ENCODE measurements at regions not wholly inside any gene's neighbourhood (a gene's known extent, or its start where the extent isn't known, plus 50 kb on each side); places are given as distances from the start of the nearest gene placed in this dataset.
"Not testable (repeated sequence)": the region's sequence is repeated elsewhere in the genome, so short reads cannot be mapped to it uniquely, and the experiment has no call there.

DNA sequence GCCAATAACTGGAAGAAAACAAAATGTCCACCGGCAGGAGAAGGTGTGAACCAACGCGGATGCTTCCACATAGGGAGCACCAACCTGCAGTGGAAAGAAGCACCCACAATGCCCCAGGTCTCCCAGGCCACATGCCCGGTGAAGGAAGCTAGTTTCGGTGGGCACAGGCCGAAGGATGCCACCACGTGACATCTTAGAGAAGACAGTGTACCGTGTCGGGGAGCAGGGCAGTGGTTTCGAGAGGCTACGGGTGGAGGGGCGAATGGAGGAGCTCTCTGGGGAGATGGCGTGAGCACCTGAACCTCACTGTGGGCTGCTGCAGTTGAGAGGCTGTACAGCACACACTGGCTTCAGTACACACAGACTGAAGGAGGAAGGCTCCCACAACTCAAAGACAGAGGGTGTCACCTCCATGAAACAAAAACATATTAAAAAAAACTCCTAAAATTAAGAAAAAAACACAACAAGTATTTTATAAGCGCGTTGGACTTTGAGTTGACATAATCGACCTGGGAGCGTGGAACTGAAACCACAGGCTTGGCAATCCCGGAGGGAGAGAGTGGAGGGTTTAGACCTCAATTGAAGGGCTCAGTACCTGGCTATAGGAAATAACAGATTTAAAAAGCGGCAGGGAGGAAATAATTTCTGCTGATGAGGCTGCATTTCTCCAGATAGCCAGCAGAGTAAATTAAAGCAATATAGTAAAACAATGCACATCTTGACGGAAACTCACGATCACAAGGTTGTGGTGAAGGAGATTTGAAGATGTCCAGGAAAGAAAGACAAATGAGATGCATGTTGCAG, 160.1 kb downstream of the RTP5 start:
- DNase-seq (ENCODE audit: low spot score): no peak

DNA sequence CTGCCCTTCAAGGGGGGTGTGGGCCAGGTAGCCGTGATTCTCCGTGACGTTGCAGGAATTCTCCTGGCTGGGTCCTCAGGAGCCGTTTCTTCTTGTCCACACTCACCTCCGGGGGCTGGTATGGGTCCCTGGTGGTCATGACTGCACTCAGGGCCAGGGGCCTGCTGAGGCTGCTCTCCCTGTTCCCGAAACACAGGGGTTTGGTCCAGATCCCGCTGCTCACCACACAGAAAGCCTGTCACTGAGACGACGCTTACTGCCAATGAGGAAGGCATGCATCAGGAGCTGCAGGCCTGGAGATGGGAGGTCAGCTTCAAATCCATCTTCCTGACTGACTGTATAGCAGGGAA, 160.7 kb downstream of the RTP5 start:
- no peak for DNase-seq (ENCODE audit: low spot score)

DNA sequence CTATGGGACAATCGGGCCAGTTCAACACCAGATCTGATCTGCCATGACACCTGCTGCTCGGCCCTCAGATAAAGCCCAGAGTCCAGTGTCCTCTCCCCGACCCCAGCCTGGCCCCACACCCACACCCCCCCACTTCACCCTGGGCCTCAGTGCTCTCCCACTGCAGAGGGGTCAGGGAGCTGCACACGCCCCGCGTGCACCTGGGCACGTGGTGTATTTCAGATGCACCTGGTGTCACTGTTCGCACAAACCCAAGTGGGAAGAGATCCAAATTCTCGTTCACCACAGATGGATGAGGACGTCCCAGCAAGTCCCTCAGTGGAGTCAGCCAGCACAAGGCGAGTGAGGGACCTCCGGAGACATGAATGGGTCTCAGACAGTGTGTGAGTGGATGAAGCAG, 161.3 kb downstream of the RTP5 start:
- DNase-seq (ENCODE audit: low spot score): no peak

DNA sequence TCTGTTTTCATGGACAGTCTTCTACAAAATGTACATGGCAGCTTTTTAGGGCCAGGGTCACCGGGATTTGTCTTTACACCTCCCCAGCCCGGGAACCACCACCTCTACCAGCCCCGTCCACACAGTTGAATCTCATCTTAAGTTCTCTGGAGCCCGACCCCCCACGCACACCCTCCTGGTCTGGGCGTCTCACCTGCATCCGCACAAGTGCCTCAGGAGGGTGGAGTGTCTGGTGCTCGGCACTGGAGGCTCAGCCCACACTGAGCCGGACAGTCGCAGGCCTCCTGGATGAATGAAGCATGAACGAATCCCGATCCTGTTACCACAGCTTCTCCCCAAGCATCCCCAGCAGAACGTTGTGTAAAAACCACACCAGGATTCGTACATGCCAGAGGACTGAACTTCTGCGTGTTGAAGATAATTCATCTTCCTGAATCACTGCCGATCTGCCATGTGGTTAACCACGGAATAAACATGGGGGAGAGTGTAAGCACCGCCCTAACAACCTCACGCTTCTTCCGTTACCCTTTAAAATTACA, 162.0 kb downstream of the RTP5 start:
- DNase-seq (ENCODE audit: low spot score): no peak

DNA sequence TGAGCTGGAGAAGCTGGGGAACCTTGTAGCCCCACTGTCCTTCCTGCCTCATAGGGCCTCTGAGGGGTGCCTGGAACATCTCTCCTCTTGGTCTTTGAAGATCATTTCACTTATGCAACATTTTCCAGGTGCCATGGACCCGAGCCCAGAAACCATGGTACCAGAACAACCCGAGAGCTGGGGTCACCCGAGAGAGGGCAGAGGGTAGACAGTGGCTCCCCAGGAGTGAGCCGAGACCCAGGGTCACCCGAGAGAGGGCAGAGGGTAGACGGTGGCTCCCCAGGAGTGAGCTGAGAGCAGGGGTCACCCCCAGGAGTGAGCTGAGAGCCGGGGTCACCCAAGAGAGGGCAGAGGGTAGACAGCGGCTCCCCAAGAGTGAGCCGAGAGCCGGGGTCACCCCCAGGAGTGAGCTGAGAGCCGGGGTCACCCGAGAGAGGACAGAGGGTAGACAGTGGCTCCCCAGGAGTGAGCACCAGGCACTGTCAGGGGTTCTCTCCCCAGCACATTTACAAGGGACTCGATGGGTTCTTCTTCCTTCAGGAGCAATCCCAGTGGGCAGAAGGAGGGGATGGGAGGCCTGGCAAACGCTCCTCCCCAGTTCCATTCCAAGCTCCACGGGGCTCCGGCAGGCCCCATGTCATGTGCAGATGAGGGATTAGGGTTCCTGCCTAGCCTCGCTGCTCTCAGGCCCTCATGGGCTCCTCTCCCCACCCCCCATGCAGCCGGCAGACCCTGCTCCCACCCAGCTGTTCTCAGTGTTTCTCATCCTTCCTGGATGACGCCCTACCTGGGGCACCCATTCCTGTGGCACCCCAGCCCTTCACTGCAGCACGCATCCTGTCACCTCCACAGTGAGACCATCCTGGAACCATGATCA, 163.5 kb downstream of the RTP5 start:
- no peak for DNase-seq (ENCODE audit: low spot score)

DNA sequence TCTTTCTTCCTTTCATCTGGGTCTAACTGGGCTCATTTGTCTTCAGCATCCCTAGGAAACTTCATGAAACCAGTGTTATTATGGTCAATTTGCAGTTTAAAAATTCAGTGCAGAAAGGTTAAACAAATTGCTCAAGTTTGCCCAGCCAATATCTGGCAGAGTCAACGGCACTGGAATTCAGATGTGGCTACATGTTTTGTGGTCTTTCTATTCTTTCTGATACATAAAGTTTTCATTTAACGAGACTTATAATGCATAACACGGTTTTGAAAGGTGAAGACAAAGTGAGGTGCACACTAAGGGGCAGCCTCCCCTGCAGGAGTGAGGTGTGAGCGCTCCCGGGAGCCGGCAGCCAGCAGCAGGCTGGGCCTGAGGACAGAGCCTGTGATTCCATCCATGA, 164.6 kb downstream of the RTP5 start:
- DNase-seq (ENCODE audit: low spot score): no peak

DNA sequence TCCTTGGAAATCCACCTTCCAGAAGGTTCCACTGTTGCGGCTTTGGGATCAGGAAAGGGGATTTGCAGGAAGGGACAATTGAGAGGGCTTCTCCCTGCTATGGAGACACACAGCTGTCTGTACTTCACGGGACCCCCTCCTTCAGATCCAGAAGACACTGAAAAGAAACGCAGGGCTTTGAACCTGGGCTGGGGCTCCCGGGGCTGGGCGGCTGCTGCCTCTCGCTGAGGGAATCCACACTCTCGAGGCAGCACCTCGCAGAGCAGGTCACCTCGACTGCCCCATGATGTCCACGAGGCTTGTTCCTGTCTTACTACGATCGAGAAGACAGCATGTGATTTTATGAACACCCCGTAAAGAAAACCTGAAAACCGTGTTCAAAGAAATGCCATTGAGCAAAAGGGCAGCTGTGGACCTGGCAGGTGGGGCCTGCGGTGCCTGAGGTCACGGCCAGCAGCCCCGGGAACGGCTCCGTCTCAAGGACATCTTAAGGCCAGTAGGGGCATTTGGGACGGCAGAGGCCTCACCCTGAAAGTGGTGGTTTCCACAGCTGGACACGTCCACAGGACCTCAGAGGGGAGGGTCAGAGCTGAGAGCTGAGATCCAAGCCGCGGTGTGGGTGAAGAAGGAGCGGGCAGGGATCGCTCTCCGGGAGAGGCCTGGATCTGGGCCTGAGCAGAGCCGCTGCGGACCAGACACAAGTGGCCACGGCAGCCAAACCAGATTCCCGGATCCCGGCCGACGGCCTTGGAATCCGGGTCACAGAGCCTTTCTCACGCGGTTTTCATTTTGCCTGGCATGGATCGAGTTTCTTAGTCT, 165.7 kb downstream of the RTP5 start:
- no peak for DNase-seq (ENCODE audit: low spot score)

DNA sequence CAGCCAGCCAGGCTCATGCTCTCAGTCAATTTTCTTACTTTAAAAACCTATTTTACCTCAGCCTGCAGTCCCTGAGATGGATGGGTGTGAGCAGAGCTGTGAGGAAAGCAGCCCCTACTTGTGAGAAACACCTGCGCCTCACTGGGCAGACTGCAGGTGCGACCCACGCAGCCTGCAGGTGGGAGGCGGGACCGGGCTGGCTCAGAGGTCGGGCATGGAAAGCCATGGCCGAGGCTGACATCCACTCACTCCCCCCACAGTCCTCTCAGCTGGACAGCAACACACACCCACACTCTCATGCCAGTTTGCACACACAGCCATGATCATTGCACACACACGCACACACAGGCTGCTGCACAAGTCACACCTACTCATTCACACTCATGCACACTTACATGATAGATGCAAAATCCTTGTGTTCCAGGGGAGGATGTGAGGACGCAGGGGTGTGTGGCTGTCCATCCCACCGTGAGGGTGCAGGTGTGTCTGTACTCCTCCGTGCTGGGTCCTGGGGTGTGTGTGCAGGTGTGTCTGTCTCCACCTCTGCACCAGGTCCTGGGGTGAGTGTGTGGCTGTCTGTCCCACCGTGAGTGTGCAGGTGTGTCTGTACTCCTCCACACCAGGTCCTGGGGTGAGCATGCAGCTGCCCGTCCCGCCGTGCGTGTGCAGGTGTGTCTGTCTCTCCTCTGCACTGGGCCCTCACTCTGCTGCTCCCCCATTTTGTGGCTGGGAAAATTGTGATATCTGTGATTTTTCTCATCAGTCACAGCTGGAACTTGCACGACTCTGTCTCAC, 166.5 kb downstream of the RTP5 start:
- no peak for DNase-seq (ENCODE audit: low spot score)

DNA sequence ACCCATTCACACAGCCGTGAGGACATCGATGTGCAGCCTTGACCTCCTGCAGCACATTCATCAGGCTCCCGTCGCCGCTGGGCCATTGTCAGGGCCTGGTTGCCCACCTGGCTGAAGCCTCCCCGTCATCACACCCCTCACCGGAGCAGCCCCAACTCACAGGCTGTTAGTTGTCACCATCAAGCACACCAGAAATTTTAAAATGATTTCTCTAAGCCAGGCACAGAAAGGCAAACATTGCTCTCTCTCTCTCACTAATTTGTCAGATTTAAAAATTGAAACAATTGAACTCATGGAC, 167.1 kb downstream of the RTP5 start:
- no peak for DNase-seq (ENCODE audit: low spot score)

DNA sequence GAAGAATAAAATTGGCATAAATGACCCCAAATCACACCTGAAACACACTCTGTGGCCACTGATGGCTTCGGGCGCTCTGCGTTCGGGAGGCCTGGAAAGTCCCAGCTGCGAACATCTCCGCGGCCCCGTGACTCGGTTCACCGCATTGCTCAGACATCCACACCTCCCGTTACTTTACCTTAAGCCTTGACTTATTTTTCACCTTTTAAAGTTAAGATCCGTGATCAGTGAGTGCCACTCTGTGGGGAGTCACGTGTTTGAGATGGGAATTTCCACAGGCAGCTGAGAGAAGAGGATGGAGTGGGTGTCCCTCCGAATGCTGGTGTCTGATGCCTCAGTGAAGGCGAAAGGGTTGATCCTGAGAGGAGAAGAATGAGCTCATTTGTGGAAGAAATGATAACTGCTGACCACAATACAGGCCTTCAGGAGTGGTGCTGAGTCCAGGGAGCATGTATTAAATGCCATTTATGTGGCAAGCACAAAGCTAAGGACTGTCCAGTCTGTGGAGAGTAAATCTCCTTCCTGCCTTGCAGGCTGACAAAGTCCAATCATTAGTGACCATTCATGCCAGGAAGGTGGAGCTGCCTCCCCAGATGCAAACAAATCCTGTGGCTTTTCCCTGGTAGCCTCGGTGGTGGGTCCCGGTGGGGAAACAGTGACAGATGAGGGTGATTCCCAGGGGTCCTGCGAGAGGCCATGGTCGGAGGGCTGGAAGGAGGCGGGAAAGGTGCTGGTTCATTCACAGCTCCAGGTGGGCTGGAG, 168.8 kb downstream of the RTP5 start:
- no peak for DNase-seq (ENCODE audit: low spot score)

DNA sequence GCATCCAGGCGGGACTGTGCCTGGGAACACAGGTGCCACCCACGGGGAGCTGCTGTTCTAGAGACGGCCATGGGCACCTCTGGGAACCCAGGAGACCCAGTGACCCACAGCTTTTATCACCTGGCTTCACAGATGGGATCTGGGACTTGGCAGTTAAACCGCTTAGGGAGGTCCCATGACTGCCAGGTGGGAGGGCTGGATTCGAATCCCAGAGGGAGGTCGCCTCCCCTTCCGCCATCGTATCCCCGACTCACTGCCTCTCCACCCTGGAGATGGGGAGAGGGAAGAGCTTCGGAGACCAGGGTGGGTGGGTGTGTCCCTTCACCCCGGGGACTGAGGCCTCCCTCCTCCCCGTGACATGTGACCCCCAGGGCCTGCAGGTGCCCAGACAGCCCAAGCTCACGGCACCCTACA, 169.4 kb downstream of the RTP5 start:
- no peak for DNase-seq (ENCODE audit: low spot score)

DNA sequence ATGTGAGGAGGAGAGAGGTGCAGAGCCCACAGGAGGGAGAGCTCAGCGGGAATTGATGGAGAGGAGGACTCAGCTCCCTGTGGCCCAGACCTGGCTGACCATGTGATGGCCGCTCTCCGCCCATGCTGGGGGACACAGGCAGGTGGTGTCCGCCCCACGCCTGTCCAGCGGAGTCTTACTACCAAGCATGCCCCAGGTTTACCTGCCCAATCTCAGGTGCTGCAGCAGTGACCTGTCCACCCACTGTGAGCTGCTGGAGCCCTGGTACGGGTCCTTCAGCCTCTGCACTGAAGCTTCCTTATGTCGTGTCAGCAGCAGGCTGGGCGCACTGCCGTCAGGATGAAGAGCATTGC, 170.8 kb downstream of the RTP5 start:
- no peak for DNase-seq (ENCODE audit: low spot score)

DNA sequence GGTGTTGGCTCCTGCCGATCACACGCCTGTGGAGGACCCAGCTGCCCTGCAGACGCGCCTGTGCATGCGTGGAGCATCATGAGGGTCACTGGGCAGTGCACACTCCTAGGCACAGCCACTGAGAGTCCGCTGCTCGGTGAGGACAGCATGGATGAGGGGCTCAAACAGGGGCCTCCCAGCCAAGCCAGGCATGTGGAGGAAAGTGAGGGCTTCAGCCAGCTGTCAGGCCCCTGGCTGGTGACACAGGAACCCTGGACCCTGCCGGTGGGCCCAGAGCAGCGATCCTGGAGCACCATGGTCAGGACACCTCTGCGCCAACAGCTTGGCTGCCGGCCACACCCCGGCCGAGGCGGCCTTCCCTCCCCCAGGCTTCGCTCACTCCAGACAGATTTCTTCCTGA, 171.2 kb downstream of the RTP5 start:
- DNase-seq (ENCODE audit: low spot score): no peak

DNA sequence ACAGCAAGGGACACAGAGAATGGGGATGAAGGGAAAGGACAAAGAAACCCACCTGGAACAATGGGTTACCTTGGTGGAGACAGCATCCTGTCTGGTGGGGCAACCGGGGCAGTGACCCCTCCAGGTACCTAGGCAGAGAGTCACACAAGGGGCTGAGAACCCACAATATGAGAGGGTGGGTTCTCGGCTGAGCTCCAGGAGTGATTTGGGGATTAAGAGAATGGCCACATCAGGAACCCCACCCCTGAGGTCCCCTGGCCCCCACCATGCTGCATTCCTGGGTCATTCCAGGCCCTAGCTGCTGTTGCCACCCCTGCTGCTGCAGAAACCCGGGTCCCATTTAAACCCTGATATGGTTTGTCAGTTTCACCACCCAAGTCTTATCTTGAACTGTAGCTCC, 172.3 kb downstream of the RTP5 start:
- no peak for DNase-seq (ENCODE audit: low spot score)

DNA sequence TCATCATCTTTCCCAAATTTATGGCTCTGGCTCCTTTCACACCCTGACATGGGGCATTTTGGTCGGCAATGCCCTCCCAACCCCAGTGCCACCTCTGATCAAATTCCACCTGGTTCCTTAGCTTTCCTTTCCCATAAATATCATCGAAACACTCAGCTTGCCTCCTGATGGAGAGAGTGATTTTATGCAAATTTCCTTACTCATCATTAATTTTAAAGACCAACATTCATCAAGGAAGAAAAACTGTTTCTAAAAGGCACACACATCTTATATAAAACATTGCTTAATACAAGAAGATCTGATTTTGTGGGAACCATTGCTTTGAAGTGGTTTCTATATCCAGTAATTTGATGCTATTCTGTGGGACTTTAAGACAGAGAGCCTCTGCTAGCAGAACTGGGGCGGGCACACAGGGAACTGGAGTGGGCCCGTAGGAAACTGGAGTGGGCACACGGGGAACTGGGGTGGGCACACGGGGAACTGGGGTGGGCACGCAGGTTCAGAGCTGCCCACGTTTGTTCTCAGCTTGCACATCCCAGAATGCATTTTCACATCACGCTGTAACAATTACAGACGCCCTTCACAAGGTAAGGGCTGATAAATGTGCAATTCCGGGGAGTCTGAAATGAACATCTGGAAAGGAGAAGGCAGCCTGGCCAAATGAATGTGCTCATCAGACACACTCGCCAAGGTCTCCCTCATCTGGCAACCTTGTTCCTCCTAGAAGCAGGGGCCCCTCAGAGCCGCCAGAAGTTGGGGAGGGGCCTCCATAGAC, 174.2 kb downstream of the RTP5 start:
- DNase-seq (ENCODE audit: low spot score): no peak

DNA sequence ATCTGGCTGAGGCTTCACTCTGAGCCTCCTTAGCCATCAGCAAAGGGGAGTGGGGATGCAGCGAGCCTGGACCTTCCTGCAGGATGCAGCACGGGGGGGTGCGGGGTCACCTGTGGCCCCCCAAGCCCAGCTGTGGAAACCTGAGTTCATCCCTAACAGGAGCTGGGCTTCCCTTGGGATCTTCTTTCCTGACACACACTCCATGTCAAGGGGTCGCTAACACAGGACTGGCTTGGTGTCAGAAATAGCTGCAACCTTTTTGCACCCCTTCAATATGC, 174.7 kb downstream of the RTP5 start:
- DNase-seq (ENCODE audit: low spot score): no peak

DNA sequence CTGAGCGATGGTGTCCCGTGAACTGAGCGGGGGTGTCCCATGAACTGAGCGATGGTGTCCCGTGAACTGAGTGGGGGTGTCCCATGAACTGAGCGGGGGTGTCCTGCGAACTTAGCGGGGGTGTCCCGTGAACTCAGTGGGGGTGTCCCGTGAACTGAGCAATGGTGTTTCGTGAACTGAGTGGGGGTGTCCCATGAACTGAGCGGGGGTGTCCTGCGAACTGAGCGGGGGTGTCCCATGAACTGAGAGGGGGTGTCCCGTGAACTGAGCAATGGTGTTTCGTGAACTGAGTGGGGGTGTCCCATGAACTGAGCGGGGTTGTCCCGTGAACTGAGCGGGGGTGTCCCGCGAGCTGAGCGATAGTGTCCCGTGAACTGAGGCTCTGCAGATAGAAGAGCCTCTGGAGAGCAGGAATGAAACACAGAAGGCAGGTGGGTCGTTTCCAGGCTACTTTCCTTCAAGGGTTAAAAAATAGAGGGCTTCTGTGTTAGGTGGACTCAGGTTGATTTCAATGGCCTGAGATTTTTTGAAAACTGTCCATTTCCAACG, 176.1 kb downstream of the RTP5 start:
- not testable (repeated sequence) for DNase-seq (ENCODE audit: low spot score)

DNA sequence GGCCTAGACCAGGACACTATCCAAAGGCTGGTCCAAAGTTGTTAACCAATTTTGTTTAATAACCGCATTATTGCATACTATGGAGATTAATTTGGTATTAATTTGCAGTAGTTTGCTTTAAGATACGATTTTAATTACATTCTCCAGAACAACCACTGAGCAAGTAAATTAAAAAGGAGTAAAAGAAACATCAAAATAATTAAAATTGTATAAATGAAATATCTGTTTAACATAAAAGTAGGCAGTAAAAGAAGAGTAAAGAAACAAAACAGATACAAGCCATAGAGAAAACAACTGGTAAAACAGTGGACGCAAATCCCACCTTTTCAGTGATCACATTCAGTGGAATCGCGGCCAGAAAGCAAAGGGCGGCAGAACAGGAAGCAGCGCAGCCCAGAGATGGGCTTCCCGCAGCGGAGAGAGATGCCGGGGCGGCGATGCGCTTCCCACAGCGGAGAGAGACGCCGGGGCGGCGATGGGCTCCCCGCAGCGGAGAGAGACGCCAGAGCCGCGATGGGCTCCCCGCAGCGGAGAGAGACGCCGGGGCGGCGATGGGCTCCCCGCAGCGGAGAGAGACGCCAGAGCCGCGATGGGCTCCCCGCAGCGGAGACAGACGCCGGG, 176.8 kb downstream of the RTP5 start:
- DNase-seq (ENCODE audit: low spot score): no peak

DNA sequence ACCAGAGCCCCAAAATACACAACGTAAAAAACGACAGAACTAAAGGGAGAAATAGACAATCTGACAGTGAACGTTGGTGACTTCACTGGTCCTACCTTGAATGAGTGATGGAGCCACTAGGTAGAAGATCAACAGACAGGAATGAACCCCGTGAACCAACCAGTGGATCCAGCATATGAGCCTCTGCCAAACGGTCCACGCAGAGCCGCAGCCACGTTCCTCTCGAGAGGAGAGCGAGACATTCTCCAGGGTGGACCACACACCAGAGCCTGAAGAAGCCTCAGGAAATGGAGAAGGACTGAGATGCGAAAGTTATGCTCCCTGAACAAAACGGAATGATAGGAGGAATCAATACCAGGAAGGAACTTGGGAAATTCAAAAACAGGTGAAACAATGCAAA, 178.4 kb downstream of the RTP5 start:
- DNase-seq (ENCODE audit: low spot score): no peak

DNA sequence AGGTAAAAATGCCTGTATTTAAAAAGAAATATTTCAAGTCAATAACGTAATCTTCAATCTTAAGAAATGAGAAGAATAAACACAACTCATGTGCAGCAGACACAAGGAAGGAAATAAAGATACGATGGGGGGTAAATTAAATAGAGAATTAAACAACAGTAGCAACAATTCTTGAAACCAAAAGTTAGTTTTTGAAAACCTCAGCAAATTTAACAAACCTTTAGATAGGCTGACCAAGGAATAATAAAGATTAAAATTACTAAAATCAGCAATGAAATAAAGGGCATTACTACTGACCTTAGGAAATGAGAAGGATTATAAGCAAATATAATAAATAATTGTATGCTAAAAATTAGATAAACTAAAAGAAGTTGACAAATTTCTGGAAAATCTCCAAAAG, 178.9 kb downstream of the RTP5 start:
- no peak for DNase-seq (ENCODE audit: low spot score)
